Panc1 (cell line): ENCODE measurements at regions not wholly inside any gene's neighbourhood (a gene's known extent, or its start where the extent isn't known, plus 50 kb on each side); places are given as distances from the start of the nearest gene placed in this dataset.

ENCODE experiments used
- CTCF ChIP-seq: fragments of 450-650 bp; IDR thresholded peaks from 2 replicates; pipeline ENCODE4 v1.5.1; 2017; ENCODE audit warnings: mild to moderate bottlenecking
- POLR2AphosphoS5 ChIP-seq: IDR thresholded peaks from 2 replicates; pipeline ENCODE4 v1.6.1; 2012; ENCODE audit warnings: mild to moderate bottlenecking, low read depth, low read length, moderate library complexity
- REST ChIP-seq, 2 experiments: IDR thresholded peaks; 2 replicates each; pipeline ENCODE4 v1.6.1; 2011 to 2012; ENCODE audit warnings: low read depth in 2 of 2, control low read depth in 1 of 2, low read length in 1 of 2, mild to moderate bottlenecking in 1 of 2, moderate library complexity in 1 of 2; ENCODE audit not compliant: insufficient read depth in 1 of 2
- TCF7L2 ChIP-seq: IDR thresholded peaks from 2 replicates; pipeline ENCODE4 v1.6.1; 2011; ENCODE audit warnings: mild to moderate bottlenecking, low read depth, low read length, inconsistent platforms

DNA sequence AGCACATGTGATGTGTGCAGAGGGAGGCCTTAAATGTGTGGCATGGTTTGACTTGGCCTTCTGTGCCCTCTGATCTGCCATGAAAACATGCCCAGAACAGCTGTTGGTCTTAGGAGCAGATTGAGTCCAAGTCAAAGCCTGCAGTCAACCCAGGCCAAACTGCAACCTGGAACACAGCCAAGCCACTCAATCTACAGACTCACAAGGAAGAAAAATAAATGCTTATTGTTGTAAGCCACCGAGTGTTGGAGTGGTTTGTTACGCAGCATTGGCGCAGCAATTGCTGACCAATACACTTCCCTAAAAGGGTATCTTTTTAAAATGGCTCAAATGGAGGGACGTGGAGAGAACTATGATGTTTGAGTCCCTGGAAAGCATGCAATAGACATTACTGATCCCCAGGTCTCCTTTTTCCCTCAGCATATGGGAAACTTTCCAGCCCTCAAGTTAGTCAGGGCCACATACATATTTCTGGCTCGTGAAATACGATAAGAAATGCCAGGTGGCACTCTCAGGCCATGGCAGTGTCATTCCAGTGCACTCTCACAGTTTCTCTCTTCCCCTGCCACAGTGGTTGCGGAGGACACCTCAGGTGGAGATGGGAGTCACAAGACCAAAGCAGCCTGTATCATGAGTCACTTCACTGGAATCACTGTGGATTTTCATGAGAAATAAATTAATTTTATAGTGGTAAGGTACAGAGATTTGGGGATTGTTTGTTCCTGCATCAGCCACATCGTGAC is 168.0 kb upstream of the ZNF618 start:
- TF ChIP-seq CTCF = no peak
- no peak for TF ChIP-seq REST (IDR thresholded peaks at IDR 0.05; ENCODE audit: insufficient read depth in 1 of 2, low read depth in 2 of 2, low read length in 1 of 2)
- TF ChIP-seq POLR2AphosphoS5 = no peak
- no peak for TF ChIP-seq TCF7L2
